PC-9 (cell line): ENCODE measurements at regions not wholly inside any gene's neighbourhood (a gene's known extent, or its start where the extent isn't known, plus 50 kb on each side); places are given as distances from the start of the nearest gene placed in this dataset.

ENCODE experiments used
- BruUV-seq: library from RNA; stranded (reverse); fragments of 400-500 nt; replicated peaks from 2 replicates; lab custom pipeline; 2021; lab: Mats Ljungman, UMichigan
- CTCF ChIA-PET: fragments of 300-600 bp; sonication (Branson Sonifier 250); formaldehyde crosslinking; loops from one replicate; lab custom pipeline; 2022; ENCODE audit warnings: antibody characterized with exemption; lab: Charles Lee
- POLR2A ChIA-PET: fragments of 300-600 bp; sonication (Branson Sonifier 250); formaldehyde crosslinking; loops from one replicate; lab custom pipeline; 2022; ENCODE audit warnings: antibody characterized with exemption; ENCODE audit not compliant: unreplicated experiment; lab: Charles Lee
- DNase-seq, 2 experiments: peaks; one replicate each; pipeline versions ENCODE4 v3.0.0 to v3.0.0-alpha.2; 2015 to 2022; ENCODE audit warnings: mixed read lengths in 1 of 2
- H2AFZ ChIP-seq: fragments of 200-600 bp; sonication (generic); 2 replicates; pipeline ENCODE4 v1.8.1; 2017; ENCODE audit warnings: antibody characterized with exemption
- H3F3A ChIP-seq: fragments of 200-600 bp; sonication (generic); 2 replicates; pipeline ENCODE4 v1.8.1; 2017; ENCODE audit warnings: antibody characterized with exemption, mild to moderate bottlenecking, low read depth; ENCODE audit not compliant: insufficient read depth
- H3K27ac ChIP-seq: fragments of 200-600 bp; sonication (generic); 2 replicates; pipeline ENCODE4 v1.6.1; 2016; ENCODE audit warnings: mixed run types
- H3K27me3 ChIP-seq: fragments of 200-600 bp; sonication (generic); 2 replicates; pipeline ENCODE4 v1.6.1; 2016; ENCODE audit warnings: low read depth, mixed run types; ENCODE audit not compliant: insufficient read depth
- H3K36me3 ChIP-seq: fragments of 200-600 bp; sonication (generic); 2 replicates; pipeline ENCODE4 v1.6.1; 2016; ENCODE audit warnings: low read depth, mixed run types
- H3K4me1 ChIP-seq: fragments of 200-600 bp; sonication (generic); replicated peaks from 2 replicates; pipeline ENCODE4 v1.6.1; 2016; ENCODE audit warnings: mixed run types; ENCODE audit not compliant: insufficient read depth
- H3K4me2 ChIP-seq: fragments of 200-600 bp; sonication (generic); 2 replicates; pipeline ENCODE4 v1.6.1; 2017; ENCODE audit warnings: mixed run types
- H3K4me3 ChIP-seq: fragments of 200-600 bp; sonication (generic); 2 replicates; pipeline ENCODE4 v1.6.1; 2016; ENCODE audit warnings: mixed run types
- H3K79me2 ChIP-seq: fragments of 200-600 bp; sonication (generic); 2 replicates; pipeline ENCODE4 v1.6.1; 2017; ENCODE audit warnings: low read depth, mixed run types
- H3K9me2 ChIP-seq: fragments of 200-600 bp; sonication (generic); 2 replicates; pipeline ENCODE4 v1.8.1; 2017; ENCODE audit warnings: mild to moderate bottlenecking; ENCODE audit not compliant: insufficient read depth
- H3K9me3 ChIP-seq: fragments of 200-600 bp; sonication (generic); 2 replicates; pipeline ENCODE4 v1.8.1; 2016; ENCODE audit warnings: low read depth; ENCODE audit not compliant: insufficient read depth
- H4K20me1 ChIP-seq: fragments of 200-600 bp; sonication (generic); 2 replicates; pipeline ENCODE4 v1.8.1; 2017; ENCODE audit not compliant: insufficient read depth
- CTCF ChIP-seq: fragments of 200-600 bp; sonication (generic); conservative IDR thresholded peaks from 2 replicates; pipeline ENCODE4 v1.6.1; 2017; ENCODE audit warnings: mixed run types, antibody characterized with exemption, mild to moderate bottlenecking, moderate library complexity
- EZH2 ChIP-seq: fragments of 200-600 bp; sonication (generic); IDR thresholded peaks from 2 replicates; pipeline ENCODE4 v1.8.0; 2017; ENCODE audit warnings: antibody characterized with exemption, low read depth
- intact Hi-C: fragments of 100-400 bp; cut with micrococcal nuclease; formaldehyde crosslinking; loops from one replicate; pipeline ENCODE4 v1.10.0; 2022; ENCODE audit not compliant: unreplicated experiment

GRCh38 chr15:56837273-56837672 lies 81.2 kb upstream of the TCF12 start:
- TF ChIP-seq CTCF = no peak
- Histone ChIP-seq H3K4me3 (no peak overlapping the region), H3K27me3 (no peaks in the 10 kb centered on the region), H2AFZ (no peak overlapping the region), H3K36me3 (no peaks in the 10 kb centered on the region), H3K9me2 (no peaks in the 10 kb centered on the region), H3K4me2 (no peak overlapping the region), H3F3A (no peaks in the 10 kb centered on the region), H4K20me1 (no peaks in the 10 kb centered on the region), H3K79me2 (no peaks in the 10 kb centered on the region), H3K9me3 (no peaks in the 10 kb centered on the region), H3K4me1 (no peaks in the 10 kb centered on the region), H3K27ac (no peak overlapping the region)
- ChIA-PET POLR2A (no interaction called here), CTCF (no interaction called here)
- no TSS peak for BruUV-seq
- intact Hi-C loops = no loop called here
- DNase-seq = no peak

GRCh38 chr15:56835718-56836171 lies 82.7 kb upstream of the TCF12 start:
- Histone ChIP-seq H3K9me3 (no peaks in the 10 kb centered on the region), H4K20me1 (no peaks in the 10 kb centered on the region), H3K4me3 (no peak overlapping the region), H3K4me2 (no peak overlapping the region), H2AFZ (no peak overlapping the region), H3K79me2 (no peaks in the 10 kb centered on the region), H3K27me3 (no peaks in the 10 kb centered on the region), H3K9me2 (no peaks in the 10 kb centered on the region), H3K4me1 (no peaks in the 10 kb centered on the region), H3F3A (no peaks in the 10 kb centered on the region), H3K27ac (no peak overlapping the region), H3K36me3 (no peaks in the 10 kb centered on the region)
- TF ChIP-seq EZH2 (no peak), CTCF (no peak)
- BruUV-seq = no TSS peak
- ChIA-PET CTCF (no interaction called here), POLR2A (no interaction called here)
- no peak for DNase-seq
- intact Hi-C loops = no loop called here

GRCh38 chr15:56832125-56832524 lies 86.3 kb upstream of the TCF12 start:
- ChIA-PET CTCF (no interaction called here), POLR2A (no interaction called here)
- Histone ChIP-seq H3F3A (no peaks in the 10 kb centered on the region), H3K4me1 (no peaks in the 10 kb centered on the region), H4K20me1 (no peaks in the 10 kb centered on the region), H3K9me3 (no peaks in the 10 kb centered on the region), H3K27ac (no peak overlapping the region), H3K4me3 (no peak overlapping the region), H3K9me2 (no peaks in the 10 kb centered on the region), H3K36me3 (no peaks in the 10 kb centered on the region), H2AFZ (no peak overlapping the region), H3K4me2 (no peak overlapping the region), H3K27me3 (no peaks in the 10 kb centered on the region), H3K79me2 (no peaks in the 10 kb centered on the region)
- DNase-seq = no peak
- intact Hi-C loops = no loop called here
- no TSS peak for BruUV-seq
- no peak for TF ChIP-seq EZH2
- TF ChIP-seq CTCF = no peak
